ENCODE measurements at regions not wholly inside any gene's neighbourhood (a gene's known extent, or its start where the extent isn't known, plus 50 kb on each side); places are given as distances from the start of the nearest gene placed in this dataset.
"Not testable (repeated sequence)": the region's sequence is repeated elsewhere in the genome, so short reads cannot be mapped to it uniquely, and the experiment has no call there.

DNA sequence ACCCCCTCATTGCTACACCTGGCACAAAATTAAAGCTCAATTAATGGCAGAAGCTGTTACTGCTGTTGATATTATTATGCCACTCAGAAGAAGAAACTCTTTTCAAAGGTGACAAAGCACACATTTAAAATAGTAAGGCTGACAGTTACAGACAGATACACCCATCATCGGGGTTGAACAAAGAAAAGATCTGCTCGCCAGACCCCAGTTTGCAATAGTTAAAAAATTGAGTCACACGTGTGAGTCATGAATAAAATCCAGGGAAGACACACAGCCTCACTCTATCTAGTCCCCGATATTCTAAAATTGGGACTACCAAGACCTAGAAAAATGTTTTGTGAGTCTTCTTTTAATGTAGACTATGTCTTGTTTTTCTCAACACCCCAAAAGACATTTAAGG, 330.0 kb upstream of the SOX9 start:
- H3K4me3 Mint-ChIP-seq = no peak overlapping the region
- intact Hi-C loops (cut with DNase I, micrococcal nuclease) = no loop called here
- ChIA-PET POLR2A (no interaction called here), CTCF (interaction anchor here (0.8 kb wide), 1 partner anchor 91 kb away, joined by 4 read pairs; no protein-coding TSS in a partner anchor)
- H3K27me3 Mint-ChIP-seq = no peaks in the 10 kb centered on the region
- ATAC-seq = no peak
- no peaks in the 10 kb centered on the region for H3K4me1 Mint-ChIP-seq
- no peak for DNase-seq
- peaks cover 7% of the 10 kb centered on the region for H3K9me3 Mint-ChIP-seq (ENCODE audit: low read depth)
- no peaks in the 10 kb centered on the region for H3K36me3 Mint-ChIP-seq (ENCODE audit: low read depth)
- H3K27ac Mint-ChIP-seq = no peak overlapping the region

DNA sequence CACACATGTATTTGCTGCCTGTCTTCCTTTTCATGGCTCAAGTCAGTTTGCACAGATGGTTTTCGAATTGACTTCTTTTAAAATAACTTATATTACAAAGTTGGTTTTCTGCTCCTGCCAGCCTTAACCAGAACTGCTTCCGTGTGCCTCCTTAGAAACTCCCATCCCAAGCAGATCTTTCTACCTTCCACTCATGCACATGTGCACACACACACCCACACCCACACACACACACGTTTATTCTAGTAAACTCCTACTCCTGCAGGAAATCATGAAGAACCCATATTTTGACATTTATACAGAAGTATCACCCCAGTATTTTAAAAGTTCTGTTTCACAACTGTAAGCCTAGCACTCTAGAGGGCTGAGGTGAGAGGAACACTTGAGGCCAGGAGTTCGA, 329.5 kb upstream of the SOX9 start:
- ChIA-PET POLR2A (no interaction called here), CTCF (no interaction called here)
- Mint-ChIP-seq H3K27ac (no peak overlapping the region), H3K4me1 (no peaks in the 10 kb centered on the region), H3K9me3 (ENCODE audit: low read depth) (peaks cover 10% of the 10 kb centered on the region), H3K4me3 (no peak overlapping the region), H3K27me3 (no peaks in the 10 kb centered on the region), H3K36me3 (ENCODE audit: low read depth) (no peaks in the 10 kb centered on the region)
- intact Hi-C loops (cut with DNase I, micrococcal nuclease) = no loop called here
- ATAC-seq (no peak), DNase-seq (no peak)

DNA sequence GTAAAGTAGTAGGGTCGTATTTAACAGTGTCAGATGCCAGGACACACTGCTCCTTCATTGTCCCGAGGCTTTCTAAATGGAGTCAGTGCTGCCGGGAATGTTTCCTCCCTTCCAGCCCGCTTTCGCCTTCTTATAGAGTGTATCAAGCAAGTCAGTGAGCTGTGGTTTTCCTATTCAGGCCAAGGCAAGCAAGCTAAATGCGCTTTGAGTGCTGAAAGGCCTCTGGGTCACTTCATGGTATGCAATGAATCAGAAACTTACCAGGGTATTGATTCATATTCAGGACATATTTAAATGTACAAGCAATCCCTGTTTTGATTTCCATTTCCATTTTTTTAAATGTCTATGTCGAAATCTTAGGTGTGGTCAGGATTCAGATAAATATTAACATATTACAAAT, 327.9 kb upstream of the SOX9 start:
- no peak overlapping the region for H3K27ac Mint-ChIP-seq
- H3K9me3 Mint-ChIP-seq (ENCODE audit: low read depth) = peaks cover 11% of the 10 kb centered on the region
- CTCF ChIA-PET = no interaction called here
- no peak overlapping the region for H3K4me3 Mint-ChIP-seq
- no peaks in the 10 kb centered on the region for H3K27me3 Mint-ChIP-seq
- H3K36me3 Mint-ChIP-seq (ENCODE audit: low read depth) = no peaks in the 10 kb centered on the region
- POLR2A ChIA-PET = no interaction called here
- no peaks in the 10 kb centered on the region for H3K4me1 Mint-ChIP-seq
- DNase-seq = no peak
- no peak for ATAC-seq
- intact Hi-C loops (cut with DNase I, micrococcal nuclease) = no loop called here

DNA sequence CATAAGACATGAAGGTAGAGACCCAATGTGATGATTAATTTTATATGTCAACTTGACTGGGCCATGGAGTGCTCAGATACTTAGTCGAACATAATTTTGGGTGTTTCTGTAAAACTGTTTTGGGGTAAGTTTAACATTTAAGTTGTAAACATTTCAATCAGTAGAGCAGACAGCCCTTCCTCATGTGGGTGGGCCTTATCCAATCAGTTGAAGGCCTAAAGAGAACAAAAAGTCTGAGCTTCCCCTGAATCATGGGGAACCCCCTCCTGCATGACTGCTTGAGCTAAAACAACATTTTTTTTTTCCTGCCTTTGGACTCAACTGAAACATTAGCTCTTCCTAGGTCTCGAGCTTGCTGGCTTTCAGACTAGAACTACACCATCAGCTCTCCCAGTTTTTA, 327.3 kb upstream of the SOX9 start:
- POLR2A ChIA-PET = no interaction called here
- intact Hi-C loops (cut with DNase I, micrococcal nuclease) = no loop called here
- Mint-ChIP-seq H3K4me1 (no peaks in the 10 kb centered on the region), H3K36me3 (ENCODE audit: low read depth) (no peaks in the 10 kb centered on the region), H3K27ac (no peak overlapping the region), H3K9me3 (ENCODE audit: low read depth) (peaks cover 10% of the 10 kb centered on the region), H3K27me3 (no peaks in the 10 kb centered on the region), H3K4me3 (no peak overlapping the region)
- DNase-seq (no peak), ATAC-seq (no peak)
- CTCF ChIA-PET = no interaction called here

DNA sequence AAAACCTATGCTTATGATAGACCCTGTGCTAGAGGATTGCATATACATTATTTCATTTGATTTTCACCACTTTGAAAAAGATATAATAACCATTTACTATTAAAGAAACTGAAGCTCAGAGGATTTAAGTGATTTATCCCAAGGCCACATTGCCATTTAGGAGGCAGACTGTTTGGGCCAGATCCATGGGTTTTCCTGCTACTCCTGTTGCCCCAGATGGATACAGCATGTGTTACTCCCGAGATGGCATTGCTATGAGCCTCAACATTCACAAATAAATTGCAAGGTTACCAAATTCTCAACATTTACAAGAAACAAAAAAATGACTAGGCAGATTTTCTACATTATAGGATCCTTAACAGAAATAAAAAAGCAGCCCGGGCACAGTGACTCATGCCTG, 322.1 kb upstream of the SOX9 start:
- no peak overlapping the region for H3K4me3 Mint-ChIP-seq
- POLR2A ChIA-PET = no interaction called here
- intact Hi-C loops (cut with DNase I, micrococcal nuclease) = no loop called here
- no peaks in the 10 kb centered on the region for H3K4me1 Mint-ChIP-seq
- H3K27ac Mint-ChIP-seq = no peak overlapping the region
- H3K27me3 Mint-ChIP-seq = no peaks in the 10 kb centered on the region
- CTCF ChIA-PET = no interaction called here
- peaks cover 10% of the 10 kb centered on the region for H3K9me3 Mint-ChIP-seq (ENCODE audit: low read depth)
- ATAC-seq = no peak
- no peaks in the 10 kb centered on the region for H3K36me3 Mint-ChIP-seq (ENCODE audit: low read depth)
- DNase-seq = no peak

DNA sequence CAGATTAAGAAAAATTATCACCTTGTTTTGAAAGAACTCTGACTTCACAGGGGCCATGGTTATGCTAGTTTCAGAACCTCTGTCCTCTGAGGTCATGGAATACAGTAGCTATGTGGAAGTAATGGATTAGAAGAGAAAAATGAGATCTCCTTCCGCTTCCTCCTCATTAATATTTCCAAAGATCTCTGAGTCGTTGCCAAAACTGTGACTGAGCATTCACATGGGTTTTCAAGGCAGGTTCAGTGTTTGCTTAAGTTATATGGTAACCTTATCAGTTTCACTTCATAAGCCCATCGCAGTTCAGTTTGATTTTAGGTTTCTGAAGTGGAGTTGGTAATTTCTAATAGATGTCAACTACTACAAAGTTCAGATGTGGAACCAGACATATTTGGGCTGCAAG, 321.2 kb upstream of the SOX9 start:
- ChIA-PET CTCF (no interaction called here), POLR2A (no interaction called here)
- H3K36me3 Mint-ChIP-seq (ENCODE audit: low read depth) = no peaks in the 10 kb centered on the region
- no peaks in the 10 kb centered on the region for H3K27me3 Mint-ChIP-seq
- DNase-seq (no peak), ATAC-seq (no peak)
- H3K4me1 Mint-ChIP-seq = no peaks in the 10 kb centered on the region
- intact Hi-C loops (cut with DNase I, micrococcal nuclease) = no loop called here
- H3K4me3 Mint-ChIP-seq = no peak overlapping the region
- no peak overlapping the region for H3K27ac Mint-ChIP-seq
- H3K9me3 Mint-ChIP-seq (ENCODE audit: low read depth) = peaks cover 10% of the 10 kb centered on the region

DNA sequence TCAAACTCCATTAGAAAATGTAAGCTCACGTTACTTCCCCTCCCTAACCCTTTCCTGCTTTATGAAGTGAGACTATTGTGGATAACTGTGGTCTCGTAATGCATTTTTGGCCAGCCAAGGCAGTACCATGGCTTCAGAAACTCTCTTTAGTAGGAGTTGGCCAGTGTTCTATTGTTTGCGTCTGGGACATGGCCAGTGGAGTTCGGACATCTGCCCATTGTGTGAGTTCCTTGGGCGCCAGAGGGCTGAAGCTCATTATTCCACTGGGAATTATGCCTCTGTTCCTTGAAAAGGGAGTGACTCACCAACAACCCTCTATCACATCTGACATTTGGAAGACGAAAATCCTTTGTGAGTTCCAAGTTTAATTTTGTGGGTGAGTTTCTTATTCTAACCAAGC, 319.5 kb upstream of the SOX9 start:
- Mint-ChIP-seq H3K27me3 (no peaks in the 10 kb centered on the region), H3K4me1 (no peaks in the 10 kb centered on the region), H3K9me3 (ENCODE audit: low read depth) (peaks cover 8% of the 10 kb centered on the region), H3K36me3 (ENCODE audit: low read depth) (no peaks in the 10 kb centered on the region), H3K4me3 (no peak overlapping the region), H3K27ac (no peak overlapping the region)
- POLR2A ChIA-PET = no interaction called here
- intact Hi-C loops (cut with DNase I, micrococcal nuclease) = no loop called here
- ATAC-seq = no peak
- CTCF ChIA-PET = no interaction called here
- no peak for DNase-seq

DNA sequence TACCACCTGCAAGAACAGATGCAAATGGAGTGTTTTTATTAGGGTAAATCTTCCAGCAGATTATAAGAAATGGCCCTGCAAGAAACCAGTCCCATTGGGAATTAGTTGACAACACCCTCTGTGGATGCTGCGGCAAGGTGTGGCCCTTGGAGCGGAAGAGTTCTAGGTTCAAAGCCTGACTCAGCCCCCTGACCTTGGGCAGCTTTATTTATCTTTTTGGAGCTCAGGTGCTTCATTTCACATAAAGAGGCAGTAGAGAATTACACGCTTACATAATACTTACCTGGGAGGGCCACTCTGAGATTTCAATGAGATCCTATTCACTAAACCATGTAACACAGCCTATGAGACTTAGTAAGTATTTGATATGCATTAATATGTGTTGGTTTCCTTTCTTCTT, 318.2 kb upstream of the SOX9 start:
- H3K4me3 Mint-ChIP-seq = no peak overlapping the region
- peaks cover 5% of the 10 kb centered on the region for H3K9me3 Mint-ChIP-seq (ENCODE audit: low read depth)
- H3K27me3 Mint-ChIP-seq = no peaks in the 10 kb centered on the region
- POLR2A ChIA-PET = no interaction called here
- CTCF ChIA-PET = no interaction called here
- ATAC-seq (no peak), DNase-seq (no peak)
- intact Hi-C loops (cut with DNase I, micrococcal nuclease) = no loop called here
- H3K27ac Mint-ChIP-seq = no peak overlapping the region
- no peaks in the 10 kb centered on the region for H3K36me3 Mint-ChIP-seq (ENCODE audit: low read depth)
- H3K4me1 Mint-ChIP-seq = no peaks in the 10 kb centered on the region

DNA sequence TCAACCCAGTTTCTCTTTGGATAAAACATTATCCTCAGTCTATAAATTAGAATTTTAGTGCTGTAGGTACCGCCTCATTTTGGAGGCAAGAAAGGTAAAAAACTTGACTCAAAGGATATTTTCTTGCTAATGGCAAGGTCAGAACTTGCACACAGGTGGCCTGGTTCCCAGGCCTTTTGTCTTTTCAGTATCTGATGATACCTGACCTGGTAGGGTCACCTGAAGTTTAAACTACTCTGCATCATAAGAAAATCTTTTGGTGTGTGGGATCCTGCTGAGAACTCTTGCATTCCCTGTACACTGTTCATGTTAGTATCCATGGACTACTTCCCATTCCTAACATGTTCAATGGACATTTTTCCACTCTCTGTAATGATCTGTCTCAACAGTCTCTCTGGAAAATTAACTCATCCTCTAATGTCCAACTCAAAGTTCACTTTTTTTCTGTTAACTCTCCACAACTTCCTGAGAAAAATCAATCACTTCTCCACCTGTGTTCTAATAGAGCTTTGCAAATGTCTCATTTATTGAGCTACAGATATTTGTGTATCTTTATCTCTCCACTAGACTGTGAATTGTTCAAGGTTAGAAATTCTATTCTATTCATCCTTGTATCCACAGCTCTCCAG, 317.1 kb upstream of the SOX9 start:
- no peaks in the 10 kb centered on the region for H3K27me3 Mint-ChIP-seq
- H3K4me3 Mint-ChIP-seq = no peak overlapping the region
- CTCF ChIA-PET = no interaction called here
- no peak overlapping the region for H3K27ac Mint-ChIP-seq
- H3K4me1 Mint-ChIP-seq = no peaks in the 10 kb centered on the region
- no peak for ATAC-seq
- no peak for DNase-seq
- H3K36me3 Mint-ChIP-seq (ENCODE audit: low read depth) = no peaks in the 10 kb centered on the region
- POLR2A ChIA-PET = no interaction called here
- intact Hi-C loops (cut with DNase I, micrococcal nuclease) = no loop called here
- peaks cover 5% of the 10 kb centered on the region for H3K9me3 Mint-ChIP-seq (ENCODE audit: low read depth)

DNA sequence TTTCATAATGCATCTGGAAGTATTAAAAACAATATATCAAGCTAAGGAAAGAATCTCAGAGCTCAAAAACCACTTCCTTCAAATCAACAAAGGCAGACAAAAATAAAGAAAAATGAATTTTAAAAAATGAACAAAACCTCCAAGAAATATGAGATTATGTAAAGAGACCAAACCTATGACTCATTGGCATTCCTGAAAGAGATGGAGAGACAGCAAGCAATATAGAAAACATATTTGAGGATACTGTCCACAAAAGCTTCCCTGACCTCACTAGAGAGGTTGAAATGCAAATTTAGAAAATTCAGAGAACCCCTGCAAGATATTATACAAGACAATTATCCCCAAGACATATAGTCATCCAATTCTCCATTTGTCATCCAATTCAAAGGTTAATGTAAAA, 311.3 kb upstream of the SOX9 start:
- Mint-ChIP-seq H3K4me1 (no peaks in the 10 kb centered on the region), H3K27ac (no peak overlapping the region), H3K27me3 (no peaks in the 10 kb centered on the region), H3K9me3 (ENCODE audit: low read depth) (peaks cover 5% of the 10 kb centered on the region), H3K4me3 (no peak overlapping the region), H3K36me3 (ENCODE audit: low read depth) (no peaks in the 10 kb centered on the region)
- no peak for ATAC-seq
- DNase-seq = no peak
- ChIA-PET POLR2A (no interaction called here), CTCF (interaction anchor here (0.6 kb wide), 1 partner anchor 473 kb away, joined by 3 read pairs; no protein-coding TSS in a partner anchor)
- intact Hi-C loops (cut with DNase I, micrococcal nuclease) = no loop called here

DNA sequence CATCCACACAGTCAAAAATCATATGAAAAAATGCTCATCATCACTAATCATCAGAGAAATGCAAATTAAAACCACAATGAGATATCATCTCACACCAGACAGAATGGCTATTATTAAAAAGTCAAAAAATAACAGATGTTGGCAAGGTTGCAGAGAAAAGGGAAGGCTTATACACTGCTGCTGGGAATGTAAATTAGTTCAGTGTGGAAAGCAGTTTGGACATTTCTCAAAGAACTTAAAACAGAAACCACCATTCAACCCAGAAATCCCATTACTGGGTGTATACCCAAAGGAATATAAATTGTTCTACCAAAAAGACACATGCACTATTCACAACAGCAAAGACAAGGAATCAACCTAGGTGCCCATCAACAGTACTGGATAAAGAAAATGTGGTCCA, 307.0 kb upstream of the SOX9 start:
- H3K4me1 Mint-ChIP-seq; POLR2A ChIA-PET; H3K36me3 Mint-ChIP-seq (ENCODE audit: low read depth); H3K27ac Mint-ChIP-seq; DNase-seq; H3K27me3 Mint-ChIP-seq; H3K9me3 Mint-ChIP-seq (ENCODE audit: low read depth); CTCF ChIA-PET; ATAC-seq; H3K4me3 Mint-ChIP-seq; intact Hi-C loops (cut with DNase I, micrococcal nuclease): not testable (repeated sequence)

DNA sequence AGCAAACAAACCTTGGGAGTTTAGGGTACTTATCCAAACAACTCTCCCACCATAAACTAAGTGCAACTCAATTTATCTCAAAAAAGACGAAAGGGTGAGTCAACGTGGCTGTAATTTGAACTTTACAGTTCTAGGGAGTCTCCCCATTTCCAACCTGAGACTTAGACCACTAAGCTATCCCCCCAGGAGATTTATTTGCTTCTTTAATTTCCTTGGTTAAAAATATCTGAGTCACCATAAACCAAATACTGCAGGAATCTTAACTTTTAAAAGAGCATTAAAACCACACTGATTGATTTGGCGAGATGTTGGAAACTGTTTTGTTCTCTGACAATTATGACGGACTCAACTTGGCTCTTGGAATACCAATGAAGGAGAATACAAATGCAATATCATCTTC, 299.3 kb upstream of the SOX9 start:
- intact Hi-C loops (cut with DNase I, micrococcal nuclease) = no loop called here
- no peaks in the 10 kb centered on the region for H3K4me1 Mint-ChIP-seq
- no peaks in the 10 kb centered on the region for H3K9me3 Mint-ChIP-seq (ENCODE audit: low read depth)
- ChIA-PET POLR2A (no interaction called here), CTCF (no interaction called here)
- DNase-seq (no peak), ATAC-seq (no peak)
- H3K36me3 Mint-ChIP-seq (ENCODE audit: low read depth) = no peaks in the 10 kb centered on the region
- H3K27ac Mint-ChIP-seq = no peak overlapping the region
- no peak overlapping the region for H3K4me3 Mint-ChIP-seq
- no peaks in the 10 kb centered on the region for H3K27me3 Mint-ChIP-seq

DNA sequence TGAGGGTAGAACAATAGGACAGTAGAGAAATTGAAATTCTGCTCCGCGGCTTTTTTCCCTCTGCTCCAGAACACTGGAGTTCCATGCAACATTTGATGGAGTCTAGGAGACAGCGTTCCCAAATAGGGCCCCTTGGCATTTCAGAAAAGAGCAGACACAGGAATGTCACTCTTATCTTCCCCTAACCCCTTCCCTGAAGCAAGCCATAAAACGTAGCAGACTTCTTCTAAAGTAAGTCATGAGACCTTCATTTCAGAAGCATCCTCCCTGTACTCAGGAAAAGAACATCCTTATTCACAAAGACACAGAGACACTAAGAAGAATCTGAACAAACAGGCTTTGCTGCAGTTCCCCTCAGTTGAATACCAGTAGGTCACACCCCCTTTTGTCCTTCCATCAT, 296.1 kb upstream of the SOX9 start:
- H3K9me3 Mint-ChIP-seq (ENCODE audit: low read depth) = no peaks in the 10 kb centered on the region
- H3K36me3 Mint-ChIP-seq (ENCODE audit: low read depth) = no peaks in the 10 kb centered on the region
- no peaks in the 10 kb centered on the region for H3K4me1 Mint-ChIP-seq
- no peak overlapping the region for H3K4me3 Mint-ChIP-seq
- DNase-seq (no peak), ATAC-seq (no peak)
- POLR2A ChIA-PET = no interaction called here
- H3K27me3 Mint-ChIP-seq = no peaks in the 10 kb centered on the region
- intact Hi-C loops (cut with DNase I, micrococcal nuclease) = no loop called here
- H3K27ac Mint-ChIP-seq = no peak overlapping the region
- CTCF ChIA-PET = no interaction called here
